SK-N-MC (cell line): ENCODE measurements at regions not wholly inside any gene's neighbourhood (a gene's known extent, or its start where the extent isn't known, plus 50 kb on each side); places are given as distances from the start of the nearest gene placed in this dataset.

Experiments
- EZH2 ChIP-seq: fragments of 200-600 bp; sonication (generic); IDR thresholded peaks from one replicate; pipeline ENCODE4 v1.6.1; 2017; ENCODE audit warnings: antibody characterized with exemption
- POLR2AphosphoS5 ChIP-seq: IDR thresholded peaks from 2 replicates; pipeline ENCODE4 v1.6.1; 2012; ENCODE audit warnings: mild to moderate bottlenecking, low read depth, low read length, borderline replicate concordance

- no peak for TF ChIP-seq EZH2
- TF ChIP-seq POLR2AphosphoS5: peak; percentile 13; the same call in 1 of the 2 replicates
Measured at GRCh38 chr2:34025196-34025595, 426.1 kb upstream of the FAM98A start.
